ENCODE measurements at regions not wholly inside any gene's neighbourhood (a gene's known extent, or its start where the extent isn't known, plus 50 kb on each side); places are given as distances from the start of the nearest gene placed in this dataset.

DNA sequence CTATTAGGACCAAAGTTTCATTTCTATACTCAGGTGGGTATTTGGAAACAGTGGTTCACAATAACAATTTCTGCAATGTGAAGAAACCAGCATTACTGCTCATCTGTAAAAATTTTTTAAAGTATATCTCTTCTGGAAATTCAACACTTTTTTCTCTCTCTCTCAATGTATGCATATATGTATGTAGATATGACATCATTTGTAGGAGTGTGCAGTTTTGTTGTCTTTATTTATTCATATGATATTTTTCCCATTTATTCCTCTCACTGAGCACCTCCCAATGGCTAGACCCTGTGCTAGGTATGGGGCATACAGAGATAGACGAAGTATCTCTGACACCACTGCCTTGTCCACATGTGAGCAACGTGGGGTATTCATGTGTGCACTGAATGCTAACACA, 58.3 kb downstream of the RDH14 start:
- TF ChIP-seq, protein P1, sequence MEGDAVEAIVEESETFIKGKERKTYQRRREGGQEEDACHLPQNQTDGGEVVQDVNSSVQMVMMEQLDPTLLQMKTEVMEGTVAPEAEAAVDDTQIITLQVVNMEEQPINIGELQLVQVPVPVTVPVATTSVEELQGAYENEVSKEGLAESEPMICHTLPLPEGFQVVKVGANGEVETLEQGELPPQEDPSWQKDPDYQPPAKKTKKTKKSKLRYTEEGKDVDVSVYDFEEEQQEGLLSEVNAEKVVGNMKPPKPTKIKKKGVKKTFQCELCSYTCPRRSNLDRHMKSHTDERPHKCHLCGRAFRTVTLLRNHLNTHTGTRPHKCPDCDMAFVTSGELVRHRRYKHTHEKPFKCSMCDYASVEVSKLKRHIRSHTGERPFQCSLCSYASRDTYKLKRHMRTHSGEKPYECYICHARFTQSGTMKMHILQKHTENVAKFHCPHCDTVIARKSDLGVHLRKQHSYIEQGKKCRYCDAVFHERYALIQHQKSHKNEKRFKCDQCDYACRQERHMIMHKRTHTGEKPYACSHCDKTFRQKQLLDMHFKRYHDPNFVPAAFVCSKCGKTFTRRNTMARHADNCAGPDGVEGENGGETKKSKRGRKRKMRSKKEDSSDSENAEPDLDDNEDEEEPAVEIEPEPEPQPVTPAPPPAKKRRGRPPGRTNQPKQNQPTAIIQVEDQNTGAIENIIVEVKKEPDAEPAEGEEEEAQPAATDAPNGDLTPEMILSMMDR (conservative IDR thresholded peaks at IDR 0.05 in 1 of 2, IDR thresholded peaks at IDR 0.05 in 1 of 2; ENCODE audit: low read depth in 1 of 2, low read length in 2 of 2) = no peak
- TF ChIP-seq EZH2 (IDR thresholded peaks at IDR 0.05; ENCODE audit: low read length, missing control alignments) = no peak

Measured in fibroblast of lung (primary cell).